Esophagus muscularis mucosa (tissue), 4 donors: ENCODE measurements at regions not wholly inside any gene's neighbourhood (a gene's known extent, or its start where the extent isn't known, plus 50 kb on each side); places are given as distances from the start of the nearest gene placed in this dataset.

ENCODE experiments used
- EP300 ChIP-seq: sonication (generic); formaldehyde crosslinking; IDR thresholded peaks from one replicate; pipeline ENCODE4 v1.6.1; 2017; ENCODE audit warnings: antibody characterized with exemption
- POLR2A ChIP-seq: fragments of 450-650 bp; IDR thresholded peaks from one replicate; pipeline ENCODE4 v1.6.1; 2017; ENCODE audit warnings: antibody characterized with exemption, moderate library complexity, mild to moderate bottlenecking, low read depth
- POLR2AphosphoS5 ChIP-seq, 2 donors: sonication (generic); formaldehyde crosslinking; IDR thresholded peaks; one replicate each; pipeline ENCODE4 v1.6.1; 2017; ENCODE audit warnings: antibody characterized with exemption in 2 of 2
- TF ChIP-seq, protein P1 (sequence below), 3 experiments: fragments of 200-600 bp in 2 of 3; fragments of 450-650 bp in 1 of 3; sonication (generic) in 2 of 3; IDR thresholded peaks; one replicate each; pipeline ENCODE4 v1.5.1; 2017 to 2019; ENCODE audit warnings: antibody characterized with exemption in 3 of 3, mild to moderate bottlenecking in 2 of 3, moderate library complexity in 1 of 3

DNA sequence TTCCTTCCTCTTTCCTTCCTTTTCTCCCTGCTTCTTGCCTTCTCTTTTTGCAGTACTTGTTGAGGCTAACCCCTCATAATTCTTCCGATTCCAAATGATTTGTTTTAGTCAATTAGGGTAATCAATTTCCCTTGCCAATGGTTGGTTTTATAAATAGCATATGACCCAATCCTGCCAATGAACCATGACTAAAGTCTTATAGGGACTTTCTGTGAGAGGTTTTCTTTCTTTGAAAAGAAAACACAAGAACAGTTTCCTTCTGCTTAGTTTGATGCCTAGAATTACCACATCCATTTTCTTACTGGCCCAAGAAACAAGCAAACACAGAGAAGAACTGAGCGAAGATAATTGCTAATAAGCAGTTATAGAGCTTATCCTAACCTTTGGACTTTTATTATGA, 292.5 kb upstream of the SATB1 start:
- no peak for TF ChIP-seq POLR2AphosphoS5 (IDR thresholded peaks at IDR 0.05)
- TF ChIP-seq, protein P1, sequence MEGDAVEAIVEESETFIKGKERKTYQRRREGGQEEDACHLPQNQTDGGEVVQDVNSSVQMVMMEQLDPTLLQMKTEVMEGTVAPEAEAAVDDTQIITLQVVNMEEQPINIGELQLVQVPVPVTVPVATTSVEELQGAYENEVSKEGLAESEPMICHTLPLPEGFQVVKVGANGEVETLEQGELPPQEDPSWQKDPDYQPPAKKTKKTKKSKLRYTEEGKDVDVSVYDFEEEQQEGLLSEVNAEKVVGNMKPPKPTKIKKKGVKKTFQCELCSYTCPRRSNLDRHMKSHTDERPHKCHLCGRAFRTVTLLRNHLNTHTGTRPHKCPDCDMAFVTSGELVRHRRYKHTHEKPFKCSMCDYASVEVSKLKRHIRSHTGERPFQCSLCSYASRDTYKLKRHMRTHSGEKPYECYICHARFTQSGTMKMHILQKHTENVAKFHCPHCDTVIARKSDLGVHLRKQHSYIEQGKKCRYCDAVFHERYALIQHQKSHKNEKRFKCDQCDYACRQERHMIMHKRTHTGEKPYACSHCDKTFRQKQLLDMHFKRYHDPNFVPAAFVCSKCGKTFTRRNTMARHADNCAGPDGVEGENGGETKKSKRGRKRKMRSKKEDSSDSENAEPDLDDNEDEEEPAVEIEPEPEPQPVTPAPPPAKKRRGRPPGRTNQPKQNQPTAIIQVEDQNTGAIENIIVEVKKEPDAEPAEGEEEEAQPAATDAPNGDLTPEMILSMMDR (IDR thresholded peaks at IDR 0.05) = no peak
- no peak for TF ChIP-seq POLR2A
- TF ChIP-seq EP300 = no peak
